HG02678 (cell line): ENCODE measurements at regions not wholly inside any gene's neighbourhood (a gene's known extent, or its start where the extent isn't known, plus 50 kb on each side); places are given as distances from the start of the nearest gene placed in this dataset.

Experiments
- ATAC-seq: cut with Tn5 transposase; IDR thresholded peaks from one replicate; pipeline ENCODE4 v1.9.1; 2021; ENCODE audit warnings: mild to moderate bottlenecking, moderate library complexity; ENCODE audit not compliant: unreplicated experiment

- ATAC-seq: no peak
These were observed 227.0 kb downstream of the INHBA start for GRCh38 chr7:41475801-41476459.

DNA sequence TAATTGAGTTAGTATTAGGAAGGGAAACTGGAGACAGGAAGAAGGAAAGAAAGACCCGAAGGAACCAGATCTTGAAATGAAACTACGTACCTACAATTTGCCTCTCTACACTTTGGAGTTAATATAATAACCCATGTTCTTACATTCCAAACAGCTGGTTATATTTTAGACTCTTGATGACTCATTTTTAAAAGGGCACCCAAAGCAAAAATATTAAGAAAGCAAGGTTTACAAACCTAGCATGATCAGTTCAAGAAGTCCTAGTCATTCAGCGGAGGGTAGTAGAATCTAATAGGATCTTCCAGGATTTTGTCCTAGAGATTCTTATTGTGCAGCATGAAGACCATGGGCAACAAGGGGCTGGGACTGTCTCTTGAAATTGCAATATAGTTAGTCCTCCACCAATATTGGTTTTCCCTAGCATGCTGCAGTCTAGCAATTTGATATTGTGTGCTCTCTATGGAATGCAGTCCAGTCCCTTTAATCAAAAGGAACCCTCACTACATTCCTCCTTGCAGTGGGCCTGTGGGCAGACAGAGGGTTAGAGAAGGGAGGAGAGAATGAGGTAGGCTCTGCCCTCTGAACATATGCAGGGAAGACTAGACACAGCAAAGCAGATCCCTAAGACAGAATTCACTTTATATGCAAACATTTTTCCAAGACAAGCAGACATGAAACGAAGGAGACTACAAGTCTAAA lies 230.3 kb downstream of the INHBA start:
- ATAC-seq: no peak

GRCh38 chr7:41470081-41470480 lies 232.8 kb downstream of the INHBA start:
- no peak for ATAC-seq

DNA sequence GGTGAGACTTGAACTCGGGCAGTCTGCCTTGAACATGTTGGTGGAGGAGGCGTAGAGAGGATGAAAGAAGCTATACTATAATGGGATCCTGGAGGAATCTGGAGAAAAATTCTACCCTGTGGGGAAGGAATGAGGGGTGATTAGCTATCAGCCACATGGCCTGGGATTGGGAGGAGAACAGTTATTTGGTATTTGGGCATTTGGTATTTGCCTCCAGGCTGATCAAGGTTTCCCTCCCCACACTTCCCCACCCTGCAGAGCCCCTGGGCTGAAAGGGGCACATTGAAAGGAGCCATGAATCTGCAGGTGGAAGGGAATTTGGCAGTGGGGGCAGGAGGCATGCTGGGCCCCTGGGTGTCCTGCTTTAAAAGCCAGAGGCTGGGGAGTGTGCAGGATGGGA lies 235.3 kb downstream of the INHBA start:
- ATAC-seq: no peak

DNA sequence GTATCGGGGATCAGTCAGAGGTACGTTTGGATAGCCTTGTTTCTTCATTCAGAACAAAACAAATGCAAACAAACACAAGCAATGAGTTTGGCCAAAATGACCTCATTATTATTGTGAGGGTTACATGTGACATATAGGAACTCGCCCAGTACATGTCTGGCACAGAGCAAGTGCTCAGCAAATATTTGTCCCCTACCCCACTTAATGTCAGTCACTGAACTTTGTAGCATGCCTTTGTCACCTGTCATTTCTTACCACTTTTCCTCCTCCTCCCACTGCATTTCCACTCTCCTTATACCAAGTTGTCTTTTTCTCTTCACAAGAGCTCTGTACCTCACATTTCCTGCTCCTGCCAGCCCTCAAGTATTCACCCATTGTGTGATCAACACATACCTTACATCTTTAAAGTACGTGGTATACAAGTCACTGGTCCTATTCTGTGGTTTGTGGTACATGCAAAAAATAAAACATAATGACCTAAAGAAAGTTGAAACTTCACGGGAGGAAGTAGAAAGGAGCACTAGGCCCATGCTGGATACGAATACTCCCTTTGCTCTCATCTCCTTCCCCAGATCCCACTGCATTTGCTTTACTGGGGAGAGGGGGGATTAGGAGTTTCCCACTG lies 236.0 kb downstream of the INHBA start:
- ATAC-seq: no peak

DNA sequence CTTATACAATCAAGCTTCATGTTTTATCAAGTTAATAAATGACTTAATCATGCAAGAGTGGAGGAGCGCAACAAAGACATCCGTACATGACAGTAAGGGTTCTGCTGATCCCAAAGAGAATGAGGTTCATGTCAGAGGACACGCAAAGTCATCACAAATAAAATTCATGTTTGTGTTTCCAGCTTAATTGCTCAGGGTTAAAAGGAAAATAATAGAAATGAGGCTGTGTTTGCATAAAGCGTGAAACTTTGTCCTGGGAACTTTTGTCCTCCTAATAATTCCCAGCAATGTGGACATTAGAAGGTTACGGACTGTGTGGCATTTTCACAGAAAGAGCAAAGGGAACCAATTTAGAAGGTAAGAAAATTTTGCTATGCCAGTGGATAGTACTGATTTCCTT lies 237.3 kb downstream of the INHBA start:
- no peak for ATAC-seq

GRCh38 chr7:41463770-41464470 lies 239.0 kb downstream of the INHBA start:
- no peak for ATAC-seq

GRCh38 chr7:41459623-41460261 lies 243.1 kb downstream of the INHBA start:
- no peak for ATAC-seq

- no peak for ATAC-seq
These were observed 243.7 kb downstream of the INHBA start for GRCh38 chr7:41459183-41459582.

GRCh38 chr7:41457832-41458437 lies 245.0 kb downstream of the INHBA start:
- no peak for ATAC-seq

- ATAC-seq: no peak
These were observed 251.1 kb downstream of the INHBA start for GRCh38 chr7:41451826-41452225.

- ATAC-seq: no peak
These were observed 253.2 kb downstream of the INHBA start for GRCh38 chr7:41449694-41450093.

DNA sequence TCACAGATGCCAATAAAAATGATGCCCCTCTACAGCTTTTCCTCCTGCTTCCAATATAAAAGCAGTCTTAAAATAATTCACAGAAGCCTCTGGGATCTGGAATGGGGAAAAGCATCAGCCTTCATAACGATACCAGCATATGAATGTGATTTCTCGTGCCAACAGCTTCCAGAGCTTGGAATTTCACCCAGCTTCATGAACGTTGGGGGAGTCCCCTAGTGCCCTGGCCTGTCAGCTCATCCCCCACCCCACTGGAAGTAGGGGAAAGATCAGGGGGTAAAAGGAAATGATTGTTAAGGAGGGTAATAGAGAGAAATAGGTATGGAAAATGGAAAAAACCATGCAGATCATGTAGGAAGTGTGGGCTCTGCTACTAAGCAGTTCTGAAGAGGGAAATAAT lies 253.6 kb downstream of the INHBA start:
- ATAC-seq: no peak

DNA sequence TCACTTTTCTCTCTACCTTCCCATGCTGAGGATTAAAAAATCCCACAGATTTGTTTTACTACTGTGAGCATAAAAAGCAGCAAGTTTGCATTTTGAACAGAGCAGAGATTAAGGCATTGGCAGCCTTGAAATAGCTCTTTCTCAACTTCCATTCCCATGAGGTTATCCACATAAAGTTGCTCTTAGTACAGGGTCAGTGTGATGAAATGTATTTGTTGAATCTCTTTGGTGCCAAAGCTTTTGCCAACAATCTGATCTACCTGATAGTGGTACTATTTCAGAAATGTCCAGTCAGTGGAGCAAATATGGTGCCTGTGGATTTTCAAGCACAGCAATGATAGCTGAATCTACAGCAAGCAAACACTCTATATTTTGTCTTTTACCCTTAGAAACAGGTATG lies 254.8 kb downstream of the INHBA start:
- no peak for ATAC-seq

GRCh38 chr7:41447450-41448042 lies 255.3 kb downstream of the INHBA start:
- no peak for ATAC-seq

DNA sequence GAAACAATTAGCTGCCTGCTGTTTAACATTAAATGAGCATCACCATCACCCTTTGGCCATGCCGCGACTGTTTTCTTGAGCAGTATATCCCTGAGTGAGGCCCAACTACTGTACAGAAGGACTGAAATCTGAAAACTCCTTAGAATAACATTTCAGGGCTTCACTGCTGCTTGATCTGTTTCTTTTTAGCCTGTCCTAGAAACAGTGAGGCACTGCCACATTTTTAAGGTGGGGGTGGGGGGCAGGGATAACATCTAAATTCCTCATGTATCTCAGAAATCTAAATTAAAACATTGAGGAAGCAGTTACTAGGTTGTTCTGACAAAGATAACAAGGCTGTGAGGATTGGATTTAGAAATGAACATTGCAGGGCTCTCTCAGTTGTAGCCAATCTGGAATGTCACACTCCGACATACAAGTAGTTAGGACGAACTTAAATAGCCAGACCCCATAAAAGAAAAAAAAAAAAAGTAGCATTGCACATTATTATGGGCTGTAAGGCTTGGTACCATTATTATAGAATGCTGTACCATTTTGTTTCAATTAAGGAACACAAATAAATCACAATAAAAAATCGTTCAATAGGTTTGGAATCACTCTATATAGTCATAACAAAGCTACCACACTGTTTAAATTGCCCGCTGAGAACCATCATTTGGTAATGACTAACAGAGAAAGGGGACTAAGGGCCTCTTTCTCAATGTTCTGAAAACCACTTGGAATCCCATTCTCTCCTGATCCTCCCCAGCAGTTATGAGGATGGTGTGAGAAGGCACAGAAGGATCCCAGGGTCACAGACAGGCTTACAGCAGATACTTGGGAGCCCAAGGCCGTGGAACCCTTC lies 256.1 kb downstream of the INHBA start:
- ATAC-seq: no peak

DNA sequence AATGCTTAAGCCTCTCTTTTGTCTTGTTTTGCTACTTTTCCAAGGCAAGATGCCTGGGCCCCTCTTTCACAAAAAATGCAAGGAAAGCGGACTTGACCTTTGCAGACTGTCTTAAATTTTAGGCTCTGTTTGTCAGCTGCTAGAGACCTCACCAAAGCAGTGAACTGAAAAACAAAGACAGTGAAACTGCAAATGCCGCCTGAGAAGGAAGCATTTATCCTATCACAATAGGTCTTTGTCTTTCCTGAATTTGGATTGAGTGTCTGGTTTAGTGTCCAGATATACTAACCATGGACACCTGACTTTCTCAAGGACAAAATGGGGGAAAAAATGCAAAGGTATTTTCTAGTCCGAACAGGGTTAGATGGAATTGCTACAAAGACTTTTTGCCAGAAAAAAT lies 256.9 kb downstream of the INHBA start:
- no peak for ATAC-seq

DNA sequence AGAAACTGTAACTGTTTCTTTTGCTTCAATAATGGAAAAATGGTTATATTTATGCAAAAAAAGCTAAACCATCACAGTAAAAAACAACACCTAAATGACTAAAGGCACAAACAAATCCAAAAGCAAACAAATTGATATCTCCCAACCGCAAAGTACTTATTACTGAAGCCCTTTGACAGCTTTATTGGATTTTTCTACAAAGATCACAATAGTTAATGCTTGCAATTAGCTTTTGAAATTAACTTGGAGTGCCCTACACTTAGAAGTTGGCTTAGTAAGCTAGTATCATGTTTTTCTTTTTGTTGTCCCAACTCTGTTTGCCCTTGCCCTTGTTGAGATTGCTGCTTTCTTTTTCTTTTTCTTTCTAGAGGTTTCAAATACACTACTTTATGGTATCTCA lies 257.5 kb downstream of the INHBA start:
- no peak for ATAC-seq

DNA sequence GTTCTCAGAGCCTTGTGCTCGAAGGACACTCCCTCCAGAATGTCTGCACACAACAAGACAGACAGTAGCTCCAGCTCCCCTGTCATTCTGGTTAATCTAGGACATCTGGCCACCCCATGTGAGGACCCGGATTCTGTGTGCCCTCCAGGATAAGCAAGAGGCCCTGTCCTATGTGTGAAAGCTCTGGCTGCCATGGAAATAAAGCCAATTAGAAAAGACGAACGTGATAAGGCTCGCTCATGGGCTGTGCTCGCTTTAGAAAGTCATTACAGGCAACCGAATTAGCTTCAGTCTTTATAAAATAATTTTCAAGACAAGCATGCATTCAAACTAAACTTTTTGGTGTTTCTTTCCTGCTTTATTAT lies 263.4 kb downstream of the INHBA start:
- no peak for ATAC-seq
